Panc1 (cell line): ENCODE measurements at regions not wholly inside any gene's neighbourhood (a gene's known extent, or its start where the extent isn't known, plus 50 kb on each side); places are given as distances from the start of the nearest gene placed in this dataset.

Experiments
- ATAC-seq: fragments of 200-7000 bp; cut with Tn5 transposase; 2 replicates; pipeline ENCODE4 v1.9.1; 2020; ENCODE audit warnings: mild to moderate bottlenecking, moderate library complexity
- BruUV-seq: library from RNA; stranded (reverse); fragments of 400-500 nt; replicated peaks from 2 replicates; lab custom pipeline; 2021; lab: Mats Ljungman, UMichigan
- CTCF ChIA-PET: fragments of 300-600 bp; sonication (Branson Sonifier 250); formaldehyde crosslinking; loops from one replicate; lab custom pipeline; 2022; ENCODE audit warnings: antibody characterized with exemption; lab: Charles Lee
- POLR2A ChIA-PET: fragments of 300-600 bp; sonication (Branson Sonifier 250); formaldehyde crosslinking; loops from one replicate; lab custom pipeline; 2022; ENCODE audit warnings: antibody characterized with exemption; lab: Charles Lee
- DNase-seq: peaks from one replicate; pipeline ENCODE4 v3.0.0-alpha.2; 2010; ENCODE audit warnings: low read depth, low spot score
- H3K27ac ChIP-seq: 2 replicates; pipeline ENCODE4 v1.5.1; 2011; ENCODE audit warnings: mild to moderate bottlenecking, low read length, inconsistent platforms
- H3K27me3 ChIP-seq: fragments of 200-500 bp; sonication (Bioruptor generic); 2 replicates; pipeline ENCODE4 v1.6.0; 2014; ENCODE audit warnings: low read length, inconsistent platforms; ENCODE audit not compliant: control insufficient read depth, insufficient read depth
- H3K36me3 ChIP-seq: fragments of 200-500 bp; sonication (Bioruptor generic); 2 replicates; pipeline ENCODE4 v1.5.1; 2014; ENCODE audit warnings: inconsistent platforms, mild to moderate bottlenecking, low read length, moderate library complexity; ENCODE audit not compliant: control insufficient read depth, insufficient read depth
- H3K4me1 ChIP-seq: 2 replicates; pipeline ENCODE4 v1.5.1; 2011; ENCODE audit warnings: inconsistent platforms, mild to moderate bottlenecking, low read length, moderate library complexity; ENCODE audit not compliant: control insufficient read depth, insufficient read depth
- H3K4me3 ChIP-seq, 2 experiments: 2 replicates each; pipeline ENCODE4 v1.5.1; 2011 to 2012; ENCODE audit warnings: low read depth in 2 of 2, low read length in 2 of 2, mild to moderate bottlenecking in 2 of 2, inconsistent platforms in 1 of 2, moderate library complexity in 1 of 2
- H3K9me3 ChIP-seq: fragments of 200-500 bp; sonication (Bioruptor generic); 2 replicates; pipeline ENCODE4 v1.5.1; 2014; ENCODE audit warnings: low read depth, mild to moderate bottlenecking, inconsistent platforms, low read length, moderate library complexity; ENCODE audit not compliant: control insufficient read depth, insufficient read depth
- POLR2AphosphoS5 ChIP-seq: IDR thresholded peaks from 2 replicates; pipeline ENCODE4 v1.6.1; 2012; ENCODE audit warnings: mild to moderate bottlenecking, low read depth, low read length, moderate library complexity
- SIN3A ChIP-seq: IDR thresholded peaks from 2 replicates; pipeline ENCODE4 v1.6.1; 2012; ENCODE audit warnings: low read depth, mild to moderate bottlenecking, low read length, moderate library complexity, borderline replicate concordance; ENCODE audit not compliant: insufficient read depth
- TCF7L2 ChIP-seq: IDR thresholded peaks from 2 replicates; pipeline ENCODE4 v1.6.1; 2011; ENCODE audit warnings: mild to moderate bottlenecking, low read depth, low read length, inconsistent platforms
- in situ Hi-C: cut with HindIII; loops from 2 replicates; pipeline ENCODE4 v1.10.0; 2016; ENCODE audit warnings: low sequenced_read_pairs, low pct_unique_long_range_greater_than_20kb
- intact Hi-C: fragments of 100-400 bp; cut with micrococcal nuclease; formaldehyde crosslinking; loops from one replicate; pipeline ENCODE4 v1.10.0; 2022; ENCODE audit not compliant: unreplicated experiment
- TF ChIP-seq, protein P1 (sequence below), 2 experiments: IDR thresholded peaks; 2 replicates each; pipeline ENCODE4 v1.6.1; 2011 to 2012; ENCODE audit warnings: low read depth in 2 of 2, control low read depth in 1 of 2, low read length in 1 of 2, mild to moderate bottlenecking in 1 of 2, moderate library complexity in 1 of 2; ENCODE audit not compliant: insufficient read depth in 1 of 2
- TF ChIP-seq, protein P2 (sequence below): fragments of 450-650 bp; IDR thresholded peaks from 2 replicates; pipeline ENCODE4 v1.5.1; 2017; ENCODE audit warnings: mild to moderate bottlenecking

DNA sequence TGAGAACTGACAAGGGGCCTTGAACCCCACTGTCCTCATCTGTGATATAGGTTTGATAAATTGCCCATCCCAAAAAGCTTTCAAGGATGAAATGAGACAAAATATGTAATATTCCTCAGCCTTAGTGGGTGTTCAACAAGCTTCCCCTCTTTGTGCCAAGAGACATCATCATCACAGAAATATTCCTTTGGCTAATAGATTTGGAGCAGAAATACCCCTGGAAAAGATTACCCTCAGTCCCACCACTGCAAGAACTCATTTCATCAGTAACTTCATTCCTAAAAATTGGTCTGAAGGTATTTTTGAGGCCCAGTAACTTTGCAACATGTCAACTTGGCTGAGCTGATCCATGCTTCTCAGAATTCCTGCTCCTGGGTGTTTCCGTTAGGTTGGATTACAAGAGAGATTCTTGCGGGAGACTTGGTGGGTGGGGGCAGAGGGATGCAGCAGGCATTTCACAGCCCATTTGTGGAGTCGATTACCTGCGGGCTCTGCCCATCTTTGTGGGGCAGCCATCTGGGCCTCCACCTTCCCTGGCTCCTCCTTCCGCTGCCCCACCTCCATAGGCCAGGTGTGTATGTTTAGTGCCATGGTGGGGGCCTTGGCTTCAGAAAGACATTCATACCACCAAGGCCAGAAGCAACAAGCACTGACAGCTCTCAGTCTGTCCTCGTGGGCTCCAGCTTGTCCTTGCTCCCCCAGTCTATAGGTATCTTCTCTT is 263.9 kb downstream of the GLI2 start:
- H3K27me3 ChIP-seq, result no peaks in the 10 kb centered on the region
- POLR2A ChIA-PET, result no interaction called here
- CTCF ChIA-PET, result interaction anchor here (0.8 kb wide), 1 partner anchor 304 kb away, joined by 4 read pairs; no protein-coding TSS in a partner anchor
- no peaks in the 10 kb centered on the region for H3K4me1 ChIP-seq
- BruUV-seq, result no TSS peak
- DNase-seq (no peak), ATAC-seq (no peak)
- H3K27ac ChIP-seq, result no peak overlapping the region
- intact Hi-C loops, result no loop called here
- H3K4me3 ChIP-seq, result no peak overlapping the region
- no peaks in the 10 kb centered on the region for H3K9me3 ChIP-seq
- in situ Hi-C loops, result no loop called here
- TF ChIP-seq, protein P1, sequence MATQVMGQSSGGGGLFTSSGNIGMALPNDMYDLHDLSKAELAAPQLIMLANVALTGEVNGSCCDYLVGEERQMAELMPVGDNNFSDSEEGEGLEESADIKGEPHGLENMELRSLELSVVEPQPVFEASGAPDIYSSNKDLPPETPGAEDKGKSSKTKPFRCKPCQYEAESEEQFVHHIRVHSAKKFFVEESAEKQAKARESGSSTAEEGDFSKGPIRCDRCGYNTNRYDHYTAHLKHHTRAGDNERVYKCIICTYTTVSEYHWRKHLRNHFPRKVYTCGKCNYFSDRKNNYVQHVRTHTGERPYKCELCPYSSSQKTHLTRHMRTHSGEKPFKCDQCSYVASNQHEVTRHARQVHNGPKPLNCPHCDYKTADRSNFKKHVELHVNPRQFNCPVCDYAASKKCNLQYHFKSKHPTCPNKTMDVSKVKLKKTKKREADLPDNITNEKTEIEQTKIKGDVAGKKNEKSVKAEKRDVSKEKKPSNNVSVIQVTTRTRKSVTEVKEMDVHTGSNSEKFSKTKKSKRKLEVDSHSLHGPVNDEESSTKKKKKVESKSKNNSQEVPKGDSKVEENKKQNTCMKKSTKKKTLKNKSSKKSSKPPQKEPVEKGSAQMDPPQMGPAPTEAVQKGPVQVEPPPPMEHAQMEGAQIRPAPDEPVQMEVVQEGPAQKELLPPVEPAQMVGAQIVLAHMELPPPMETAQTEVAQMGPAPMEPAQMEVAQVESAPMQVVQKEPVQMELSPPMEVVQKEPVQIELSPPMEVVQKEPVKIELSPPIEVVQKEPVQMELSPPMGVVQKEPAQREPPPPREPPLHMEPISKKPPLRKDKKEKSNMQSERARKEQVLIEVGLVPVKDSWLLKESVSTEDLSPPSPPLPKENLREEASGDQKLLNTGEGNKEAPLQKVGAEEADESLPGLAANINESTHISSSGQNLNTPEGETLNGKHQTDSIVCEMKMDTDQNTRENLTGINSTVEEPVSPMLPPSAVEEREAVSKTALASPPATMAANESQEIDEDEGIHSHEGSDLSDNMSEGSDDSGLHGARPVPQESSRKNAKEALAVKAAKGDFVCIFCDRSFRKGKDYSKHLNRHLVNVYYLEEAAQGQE (IDR thresholded peaks at IDR 0.05; ENCODE audit: insufficient read depth in 1 of 2, low read depth in 2 of 2, low read length in 1 of 2), result no peak
- TF ChIP-seq POLR2AphosphoS5, result no peak
- no peak for TF ChIP-seq TCF7L2
- TF ChIP-seq, protein P2, sequence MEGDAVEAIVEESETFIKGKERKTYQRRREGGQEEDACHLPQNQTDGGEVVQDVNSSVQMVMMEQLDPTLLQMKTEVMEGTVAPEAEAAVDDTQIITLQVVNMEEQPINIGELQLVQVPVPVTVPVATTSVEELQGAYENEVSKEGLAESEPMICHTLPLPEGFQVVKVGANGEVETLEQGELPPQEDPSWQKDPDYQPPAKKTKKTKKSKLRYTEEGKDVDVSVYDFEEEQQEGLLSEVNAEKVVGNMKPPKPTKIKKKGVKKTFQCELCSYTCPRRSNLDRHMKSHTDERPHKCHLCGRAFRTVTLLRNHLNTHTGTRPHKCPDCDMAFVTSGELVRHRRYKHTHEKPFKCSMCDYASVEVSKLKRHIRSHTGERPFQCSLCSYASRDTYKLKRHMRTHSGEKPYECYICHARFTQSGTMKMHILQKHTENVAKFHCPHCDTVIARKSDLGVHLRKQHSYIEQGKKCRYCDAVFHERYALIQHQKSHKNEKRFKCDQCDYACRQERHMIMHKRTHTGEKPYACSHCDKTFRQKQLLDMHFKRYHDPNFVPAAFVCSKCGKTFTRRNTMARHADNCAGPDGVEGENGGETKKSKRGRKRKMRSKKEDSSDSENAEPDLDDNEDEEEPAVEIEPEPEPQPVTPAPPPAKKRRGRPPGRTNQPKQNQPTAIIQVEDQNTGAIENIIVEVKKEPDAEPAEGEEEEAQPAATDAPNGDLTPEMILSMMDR, result no peak
- no peak for TF ChIP-seq SIN3A
- H3K36me3 ChIP-seq, result no peaks in the 10 kb centered on the region

DNA sequence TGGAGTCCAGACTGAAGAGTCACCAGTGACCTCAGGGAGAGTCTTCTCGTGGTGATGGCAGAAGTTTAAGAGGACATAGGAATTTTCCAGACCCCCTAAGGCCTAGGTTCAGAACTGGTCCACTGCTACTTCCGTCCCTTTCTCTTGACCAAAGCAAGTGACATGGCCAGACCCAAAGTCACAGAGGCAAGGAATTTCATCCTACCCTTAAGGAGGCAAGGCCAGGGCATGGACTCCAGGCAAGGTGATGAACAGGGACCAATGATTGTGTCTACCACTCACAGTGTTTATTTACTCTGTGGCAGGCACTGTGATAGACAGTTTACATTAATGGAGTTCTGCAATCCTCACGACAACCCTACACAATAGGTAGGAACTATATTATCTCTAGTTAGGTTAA is 265.1 kb downstream of the GLI2 start:
- no peak overlapping the region for H3K27ac ChIP-seq
- ATAC-seq, result no peak
- no peak for TF ChIP-seq SIN3A
- TF ChIP-seq, protein P1 (IDR thresholded peaks at IDR 0.05; ENCODE audit: insufficient read depth in 1 of 2, low read depth in 2 of 2, low read length in 1 of 2), result no peak
- BruUV-seq, result no TSS peak
- no peak overlapping the region for H3K4me3 ChIP-seq
- ChIA-PET CTCF (no interaction called here), POLR2A (no interaction called here)
- no peaks in the 10 kb centered on the region for H3K4me1 ChIP-seq
- intact Hi-C loops (no loop called here), in situ Hi-C loops (no loop called here)
- no peaks in the 10 kb centered on the region for H3K9me3 ChIP-seq
- no peaks in the 10 kb centered on the region; the same call in 1 of the 2 replicates for H3K27me3 ChIP-seq
- DNase-seq, result no peak
- H3K36me3 ChIP-seq, result no peaks in the 10 kb centered on the region
